ENCODE measurements at regions not wholly inside any gene's neighbourhood (a gene's known extent, or its start where the extent isn't known, plus 50 kb on each side); places are given as distances from the start of the nearest gene placed in this dataset.
"Not testable (repeated sequence)": the region's sequence is repeated elsewhere in the genome, so short reads cannot be mapped to it uniquely, and the experiment has no call there.

DNA sequence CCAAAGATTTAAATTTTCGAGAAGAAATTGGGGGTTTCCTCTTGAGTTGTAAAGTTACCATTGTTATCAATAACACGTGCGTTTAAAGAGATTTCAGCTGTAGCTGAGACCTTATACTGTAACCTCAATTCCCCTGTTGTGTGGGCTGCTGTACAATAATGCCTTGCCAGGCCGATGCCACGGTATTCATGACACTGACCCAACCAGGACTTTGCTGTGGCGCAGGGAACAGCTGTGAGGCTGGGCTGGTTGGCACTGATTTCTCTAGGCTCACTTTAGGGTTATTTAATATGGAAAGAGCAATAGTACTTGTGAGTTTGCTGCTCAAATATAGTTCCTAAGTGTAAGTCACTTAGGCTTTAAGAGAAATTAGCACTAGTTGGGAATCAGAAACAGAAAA lies 744.2 kb downstream of the CDY1 start:
- H3K27me3 Mint-ChIP-seq; DNase-seq; H3K9me3 Mint-ChIP-seq; H3K36me3 Mint-ChIP-seq (ENCODE audit: low read depth); H3K4me3 Mint-ChIP-seq; H3K36me3 ChIP-seq (ENCODE audit: insufficient read depth, low read length); H3K27me3 ChIP-seq (ENCODE audit: control insufficient read depth in 1 of 2, insufficient read depth in 2 of 2, low read length in 2 of 2); H3K4me3 ChIP-seq (ENCODE audit: low read length); ATAC-seq (ENCODE audit: poor library complexity); H3K4me1 Mint-ChIP-seq (ENCODE audit: low read depth); POLR2A ChIA-PET; H3K4me1 ChIP-seq (ENCODE audit: insufficient read depth, low read length); H3K9me3 ChIP-seq (ENCODE audit: control insufficient read depth in 1 of 2, insufficient read depth in 1 of 2, low read length in 2 of 2); CTCF ChIA-PET; H3K27ac Mint-ChIP-seq; H3K27ac ChIP-seq (ENCODE audit: low read depth in 1 of 2, low read length in 2 of 2); intact Hi-C loops (cut with DNase I, micrococcal nuclease): not testable (repeated sequence)

DNA sequence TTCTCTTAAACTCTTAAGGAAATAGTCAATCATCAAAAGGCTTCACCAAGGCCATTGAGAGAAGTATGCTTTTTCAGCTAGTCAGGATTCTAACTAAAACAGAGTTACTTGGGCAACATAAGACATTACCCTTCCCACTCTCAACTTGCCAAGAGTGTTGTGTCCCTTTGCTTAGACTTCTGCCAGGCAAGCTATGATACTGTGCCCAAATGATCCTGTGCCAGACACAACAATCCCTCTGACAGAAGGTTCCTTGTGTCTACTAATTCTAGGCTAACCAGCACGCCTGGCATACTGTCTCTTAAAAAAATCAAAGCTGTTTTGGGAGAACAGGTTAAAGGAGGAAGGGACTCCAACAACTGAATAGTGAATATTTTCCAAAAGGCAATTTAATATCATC lies 750.6 kb downstream of the CDY1 start:
- H3K4me3 ChIP-seq (ENCODE audit: low read length); H3K27me3 ChIP-seq (ENCODE audit: control insufficient read depth in 1 of 2, insufficient read depth in 2 of 2, low read length in 2 of 2); DNase-seq; POLR2A ChIA-PET; H3K9me3 ChIP-seq (ENCODE audit: control insufficient read depth in 1 of 2, insufficient read depth in 1 of 2, low read length in 2 of 2); H3K27ac Mint-ChIP-seq; H3K36me3 Mint-ChIP-seq (ENCODE audit: low read depth); H3K9me3 Mint-ChIP-seq; CTCF ChIA-PET; H3K27me3 Mint-ChIP-seq; H3K4me1 Mint-ChIP-seq (ENCODE audit: low read depth); H3K4me3 Mint-ChIP-seq; ATAC-seq (ENCODE audit: poor library complexity); H3K4me1 ChIP-seq (ENCODE audit: insufficient read depth, low read length); H3K36me3 ChIP-seq (ENCODE audit: insufficient read depth, low read length); H3K27ac ChIP-seq (ENCODE audit: low read depth in 1 of 2, low read length in 2 of 2); intact Hi-C loops (cut with DNase I, micrococcal nuclease): not testable (repeated sequence)

DNA sequence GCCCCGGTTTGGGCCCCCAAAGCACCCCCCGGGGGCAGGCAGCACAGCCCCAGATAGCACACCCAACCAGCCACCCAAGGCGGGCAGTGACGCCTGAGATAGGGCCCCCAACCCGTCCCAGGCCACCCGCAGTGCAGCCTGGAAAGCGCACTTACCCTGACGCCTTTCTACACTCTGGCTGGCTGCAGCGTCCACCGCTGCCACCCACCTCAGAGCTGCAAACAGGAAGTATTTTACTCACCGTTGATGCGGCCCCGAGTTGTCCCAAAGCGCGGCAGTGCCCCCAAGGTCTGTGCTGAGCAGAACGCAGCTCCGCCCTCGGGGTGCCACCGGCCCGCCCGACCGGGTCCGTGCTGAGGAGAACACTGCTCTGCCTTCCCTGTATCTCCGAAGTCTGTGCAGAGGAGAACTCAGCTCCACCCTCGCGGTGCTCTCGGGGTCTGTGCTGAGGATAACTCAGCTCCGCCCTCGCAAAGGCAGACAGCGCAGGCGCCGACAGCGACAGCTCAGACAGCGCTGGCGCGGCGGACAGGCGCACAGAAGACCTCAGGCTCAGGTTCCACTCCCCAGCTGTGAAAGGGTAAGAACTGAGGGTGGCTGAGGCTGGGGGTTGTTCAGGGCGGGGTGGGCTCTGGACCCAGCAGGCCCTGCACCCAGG lies 786.9 kb downstream of the CDY1 start:
- DNase-seq: peak in 2 of 14 experiments; percentile 1 to 8
- Mint-ChIP-seq H3K9me3 (no peaks in the 10 kb centered on the region), H3K27me3 (no peaks in the 10 kb centered on the region), H3K36me3 (ENCODE audit: low read depth) (no peaks in the 10 kb centered on the region), H3K4me3 (no peak overlapping the region), H3K4me1 (ENCODE audit: low read depth) (no peaks in the 10 kb centered on the region), H3K27ac (no peak overlapping the region)
- Histone ChIP-seq H3K27me3 (ENCODE audit: control insufficient read depth in 1 of 2, insufficient read depth in 2 of 2, low read length in 2 of 2) (no peaks in the 10 kb centered on the region), H3K27ac (ENCODE audit: low read depth in 1 of 2, low read length in 2 of 2) (no peak overlapping the region), H3K36me3 (ENCODE audit: insufficient read depth, low read length) (no peaks in the 10 kb centered on the region), H3K4me1 (ENCODE audit: insufficient read depth, low read length) (no peaks in the 10 kb centered on the region), H3K4me3 (ENCODE audit: low read length) (no peak overlapping the region), H3K9me3 (ENCODE audit: control insufficient read depth in 1 of 2, insufficient read depth in 1 of 2, low read length in 2 of 2) (peaks cover 0 to 28% of the 10 kb centered on the region in 2 experiments)
- ATAC-seq (ENCODE audit: poor library complexity): no peak
- intact Hi-C loops (cut with DNase I, micrococcal nuclease): no loop called here
- TF ChIP-seq, protein P1, sequence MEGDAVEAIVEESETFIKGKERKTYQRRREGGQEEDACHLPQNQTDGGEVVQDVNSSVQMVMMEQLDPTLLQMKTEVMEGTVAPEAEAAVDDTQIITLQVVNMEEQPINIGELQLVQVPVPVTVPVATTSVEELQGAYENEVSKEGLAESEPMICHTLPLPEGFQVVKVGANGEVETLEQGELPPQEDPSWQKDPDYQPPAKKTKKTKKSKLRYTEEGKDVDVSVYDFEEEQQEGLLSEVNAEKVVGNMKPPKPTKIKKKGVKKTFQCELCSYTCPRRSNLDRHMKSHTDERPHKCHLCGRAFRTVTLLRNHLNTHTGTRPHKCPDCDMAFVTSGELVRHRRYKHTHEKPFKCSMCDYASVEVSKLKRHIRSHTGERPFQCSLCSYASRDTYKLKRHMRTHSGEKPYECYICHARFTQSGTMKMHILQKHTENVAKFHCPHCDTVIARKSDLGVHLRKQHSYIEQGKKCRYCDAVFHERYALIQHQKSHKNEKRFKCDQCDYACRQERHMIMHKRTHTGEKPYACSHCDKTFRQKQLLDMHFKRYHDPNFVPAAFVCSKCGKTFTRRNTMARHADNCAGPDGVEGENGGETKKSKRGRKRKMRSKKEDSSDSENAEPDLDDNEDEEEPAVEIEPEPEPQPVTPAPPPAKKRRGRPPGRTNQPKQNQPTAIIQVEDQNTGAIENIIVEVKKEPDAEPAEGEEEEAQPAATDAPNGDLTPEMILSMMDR (IDR thresholded peaks at IDR 0.05): no peak
- CTCF ChIA-PET: no interaction called here
- POLR2A ChIA-PET: no interaction called here

DNA sequence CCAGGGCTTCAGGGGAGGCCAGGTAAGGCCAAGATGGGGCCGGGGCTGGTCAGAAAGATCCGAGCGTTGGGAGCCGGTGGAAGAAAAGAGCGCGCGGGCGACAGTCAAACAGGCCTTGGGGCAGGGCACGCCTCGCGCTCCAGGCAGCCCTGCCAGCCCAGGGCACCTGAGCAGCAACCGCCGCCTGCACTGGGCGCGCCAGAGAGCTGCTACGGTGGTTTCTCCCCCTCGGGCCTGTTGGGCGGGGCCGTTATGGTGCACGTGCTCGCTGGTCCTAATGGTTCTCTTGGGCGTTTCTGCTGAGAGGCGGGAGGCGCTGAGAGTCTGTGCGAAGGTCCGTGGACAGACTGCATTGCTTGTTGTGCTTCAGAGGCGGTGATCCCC lies 787.4 kb downstream of the CDY1 start:
- no peak overlapping the region for H3K27ac ChIP-seq (ENCODE audit: low read depth in 1 of 2, low read length in 2 of 2)
- ATAC-seq (ENCODE audit: poor library complexity): no peak
- no peaks in the 10 kb centered on the region for H3K27me3 ChIP-seq (ENCODE audit: control insufficient read depth in 1 of 2, insufficient read depth in 2 of 2, low read length in 2 of 2)
- Mint-ChIP-seq H3K27ac (no peak overlapping the region), H3K27me3 (no peaks in the 10 kb centered on the region), H3K9me3 (no peaks in the 10 kb centered on the region), H3K4me3 (no peak overlapping the region), H3K36me3 (ENCODE audit: low read depth) (no peaks in the 10 kb centered on the region), H3K4me1 (ENCODE audit: low read depth) (no peaks in the 10 kb centered on the region)
- no peak for DNase-seq
- no peak overlapping the region for H3K4me3 ChIP-seq (ENCODE audit: low read length)
- H3K4me1 ChIP-seq (ENCODE audit: insufficient read depth, low read length): no peaks in the 10 kb centered on the region
- intact Hi-C loops (cut with DNase I, micrococcal nuclease): no loop called here
- H3K36me3 ChIP-seq (ENCODE audit: insufficient read depth, low read length): no peaks in the 10 kb centered on the region
- POLR2A ChIA-PET: no interaction called here
- TF ChIP-seq, protein P1 (IDR thresholded peaks at IDR 0.05): no peak
- peaks cover 0 to 27% of the 10 kb centered on the region in 2 experiments for H3K9me3 ChIP-seq (ENCODE audit: control insufficient read depth in 1 of 2, insufficient read depth in 1 of 2, low read length in 2 of 2)
- CTCF ChIA-PET: no interaction called here

All from CD4-positive, alpha-beta T cell (primary cell).